Endodermal cell (in vitro differentiated cells): ENCODE measurements at regions not wholly inside any gene's neighbourhood (a gene's known extent, or its start where the extent isn't known, plus 50 kb on each side); places are given as distances from the start of the nearest gene placed in this dataset.

Experiments
- DNase-seq: peaks from one replicate; pipeline ENCODE4 v3.0.0-alpha.2; 2017
- H3K27ac ChIP-seq: 2 replicates; pipeline ENCODE4 v1.5.1; 2013; ENCODE audit warnings: mild to moderate bottlenecking, low read depth, low read length, moderate library complexity
- H3K27me3 ChIP-seq: 2 replicates; pipeline ENCODE4 v1.6.1; 2013; ENCODE audit warnings: mild to moderate bottlenecking, low read length, moderate library complexity; ENCODE audit not compliant: insufficient read depth, control insufficient read depth, poor library complexity, severe bottlenecking
- H3K36me3 ChIP-seq: 2 replicates; pipeline ENCODE4 v1.7.0; 2013; ENCODE audit warnings: mild to moderate bottlenecking, low read length, moderate library complexity; ENCODE audit not compliant: control insufficient read depth, insufficient read depth
- H3K4me1 ChIP-seq: one replicate; pipeline ENCODE4 v1.7.0; 2013; ENCODE audit warnings: low read length; ENCODE audit not compliant: control insufficient read depth, insufficient read depth
- H3K4me3 ChIP-seq: 2 replicates; pipeline ENCODE4 v1.5.1; 2013; ENCODE audit warnings: mild to moderate bottlenecking, low read length, moderate library complexity
- H3K9ac ChIP-seq: 2 replicates; pipeline ENCODE4 v1.6.1; 2013; ENCODE audit warnings: mild to moderate bottlenecking, low read length, moderate library complexity; ENCODE audit not compliant: poor library complexity, severe bottlenecking; ENCODE audit errors: extremely low read depth
- H3K9me3 ChIP-seq: 2 replicates; pipeline ENCODE4 v1.6.1; 2013; ENCODE audit warnings: mild to moderate bottlenecking, low read length, moderate library complexity; ENCODE audit not compliant: control insufficient read depth
- H3K27ac Mint-ChIP-seq: 2 replicates; pipeline ENCODE4 v1.8.0; 2020; ENCODE audit warnings: mixed read lengths
- H3K27me3 Mint-ChIP-seq: 2 replicates; pipeline ENCODE4 v1.8.0; 2021; ENCODE audit warnings: mild to moderate bottlenecking, mixed read lengths; ENCODE audit not compliant: insufficient read depth
- H3K36me3 Mint-ChIP-seq: 2 replicates; pipeline ENCODE4 v1.8.0; 2020; ENCODE audit warnings: low read depth, mixed read lengths
- H3K4me1 Mint-ChIP-seq: 2 replicates; pipeline ENCODE4 v1.8.0; 2020; ENCODE audit warnings: mixed read lengths
- H3K4me3 Mint-ChIP-seq: 2 replicates; pipeline ENCODE4 v1.8.0; 2020; ENCODE audit warnings: mild to moderate bottlenecking, moderate library complexity, mixed read lengths
- H3K9me3 Mint-ChIP-seq: 2 replicates; pipeline ENCODE4 v1.8.0; 2020; ENCODE audit warnings: mild to moderate bottlenecking, mixed read lengths
- WGBS, 2 experiments: methylation state at CpG; one replicate each; pipeline versions ENCODE4 v1.1.5 to v1.1.7; 2013; ENCODE audit warnings: missing lambda C conversion rate in 2 of 2, mixed read lengths in 1 of 2; ENCODE audit not compliant: insufficient coverage in 1 of 2, insufficient read length in 1 of 2; 5-methylcytosine and 5-hydroxymethylcytosine counted together
- TF ChIP-seq, protein P1 (sequence below): fragments of 200-600 bp; sonication (generic); conservative IDR thresholded peaks from 2 replicates; pipeline ENCODE4 v1.5.0; 2021; ENCODE audit warnings: antibody characterized with exemption, mild to moderate bottlenecking

GRCh38 chr11:109338131-109338530, 83.9 kb upstream of the C11orf87 start:
- Histone ChIP-seq H3K9me3 (no peaks in the 10 kb centered on the region), H3K9ac (no peak overlapping the region), H3K27ac (no peak overlapping the region), H3K4me1 (no peaks in the 10 kb centered on the region), H3K4me3 (no peak overlapping the region), H3K27me3 (no peaks in the 10 kb centered on the region), H3K36me3 (no peaks in the 10 kb centered on the region)
- Mint-ChIP-seq H3K9me3 (no peaks in the 10 kb centered on the region), H3K27ac (no peak overlapping the region), H3K27me3 (no peaks in the 10 kb centered on the region), H3K4me1 (no peaks in the 10 kb centered on the region), H3K36me3 (no peaks in the 10 kb centered on the region), H3K4me3 (no peak overlapping the region)
- WGBS, 2 experiments = 62% methylated on average over 1 of the region's 1 CpG; no CpG with 5 or more reads in 1 of the 2 experiments
- TF ChIP-seq, protein P1, sequence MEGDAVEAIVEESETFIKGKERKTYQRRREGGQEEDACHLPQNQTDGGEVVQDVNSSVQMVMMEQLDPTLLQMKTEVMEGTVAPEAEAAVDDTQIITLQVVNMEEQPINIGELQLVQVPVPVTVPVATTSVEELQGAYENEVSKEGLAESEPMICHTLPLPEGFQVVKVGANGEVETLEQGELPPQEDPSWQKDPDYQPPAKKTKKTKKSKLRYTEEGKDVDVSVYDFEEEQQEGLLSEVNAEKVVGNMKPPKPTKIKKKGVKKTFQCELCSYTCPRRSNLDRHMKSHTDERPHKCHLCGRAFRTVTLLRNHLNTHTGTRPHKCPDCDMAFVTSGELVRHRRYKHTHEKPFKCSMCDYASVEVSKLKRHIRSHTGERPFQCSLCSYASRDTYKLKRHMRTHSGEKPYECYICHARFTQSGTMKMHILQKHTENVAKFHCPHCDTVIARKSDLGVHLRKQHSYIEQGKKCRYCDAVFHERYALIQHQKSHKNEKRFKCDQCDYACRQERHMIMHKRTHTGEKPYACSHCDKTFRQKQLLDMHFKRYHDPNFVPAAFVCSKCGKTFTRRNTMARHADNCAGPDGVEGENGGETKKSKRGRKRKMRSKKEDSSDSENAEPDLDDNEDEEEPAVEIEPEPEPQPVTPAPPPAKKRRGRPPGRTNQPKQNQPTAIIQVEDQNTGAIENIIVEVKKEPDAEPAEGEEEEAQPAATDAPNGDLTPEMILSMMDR = no peak
- DNase-seq = no peak

DNA sequence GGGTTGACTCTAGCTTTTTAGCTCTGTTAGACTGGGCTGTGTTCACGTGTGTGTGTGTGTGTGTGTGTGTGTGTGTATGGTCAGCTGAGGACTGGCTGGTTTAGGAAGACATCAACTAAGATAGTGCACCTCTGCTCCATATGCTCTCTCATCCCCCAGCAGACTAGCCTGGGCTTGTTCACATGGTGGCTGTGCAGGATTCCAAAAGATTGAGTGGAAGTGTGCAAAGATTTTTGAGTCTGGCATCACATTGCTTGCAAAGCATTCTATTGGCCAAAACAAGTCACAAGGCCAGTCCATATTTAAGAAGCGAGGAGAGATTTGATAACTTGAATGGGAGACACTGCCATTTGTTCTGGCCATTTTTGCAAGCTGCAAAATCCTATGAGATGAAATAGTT, 79.7 kb upstream of the C11orf87 start:
- H3K27me3 ChIP-seq = no peaks in the 10 kb centered on the region
- H3K36me3 Mint-ChIP-seq = no peaks in the 10 kb centered on the region

DNA sequence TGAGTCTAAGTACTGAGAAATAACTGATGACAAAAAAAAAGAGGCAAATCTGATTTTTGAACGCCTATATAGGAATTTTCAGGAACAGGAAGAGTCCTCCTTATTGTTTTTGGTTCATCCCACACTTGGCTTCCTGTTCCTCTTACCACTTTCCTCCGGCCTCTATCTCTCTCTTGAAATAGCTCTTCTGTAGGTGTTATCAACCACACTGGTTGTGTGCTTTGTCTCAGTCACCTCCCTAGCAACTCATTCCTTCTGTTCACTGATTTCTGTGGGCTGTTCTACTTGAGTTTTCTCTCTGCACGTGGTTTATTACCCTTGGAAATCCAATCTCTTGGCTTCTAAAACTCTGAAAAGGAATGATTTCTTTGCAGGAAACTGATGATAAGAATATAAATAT, 78.7 kb upstream of the C11orf87 start:
- 79 to 86% methylated on average over 2 to 3 of the region's 3 CpGs for WGBS, 2 experiments
- Histone ChIP-seq H3K9ac (no peak overlapping the region), H3K27me3 (no peaks in the 10 kb centered on the region), H3K4me1 (no peaks in the 10 kb centered on the region), H3K27ac (no peak overlapping the region), H3K36me3 (no peaks in the 10 kb centered on the region), H3K4me3 (no peak overlapping the region), H3K9me3 (no peaks in the 10 kb centered on the region)
- DNase-seq = no peak
- Mint-ChIP-seq H3K9me3 (no peaks in the 10 kb centered on the region), H3K4me3 (no peak overlapping the region), H3K36me3 (no peaks in the 10 kb centered on the region), H3K27me3 (no peaks in the 10 kb centered on the region), H3K27ac (no peak overlapping the region), H3K4me1 (no peaks in the 10 kb centered on the region)
- TF ChIP-seq, protein P1 = no peak

More for the DNA sequence above, 79.7 kb upstream of the C11orf87 start:
- Histone ChIP-seq H3K4me1 (no peaks in the 10 kb centered on the region), H3K27ac (no peak overlapping the region), H3K36me3 (no peaks in the 10 kb centered on the region), H3K4me3 (no peak overlapping the region), H3K9ac (no peak overlapping the region), H3K9me3 (no peaks in the 10 kb centered on the region)
- Mint-ChIP-seq H3K9me3 (no peaks in the 10 kb centered on the region), H3K27me3 (no peaks in the 10 kb centered on the region), H3K4me1 (no peaks in the 10 kb centered on the region), H3K27ac (no peak overlapping the region), H3K4me3 (no peak overlapping the region)
- TF ChIP-seq, protein P1 = no peak
- WGBS, 2 experiments = 89 to 93% methylated on average over 1 to 2 of the region's 2 CpGs
- DNase-seq = no peak
